ENCODE measurements at regions not wholly inside any gene's neighbourhood (a gene's known extent, or its start where the extent isn't known, plus 50 kb on each side); places are given as distances from the start of the nearest gene placed in this dataset.

GRCh38 chr4:152258391-152258790 lies 277.5 kb downstream of the FBXW7 start:
- no peak for TF ChIP-seq ZNF70 (CRISPR knock-in tag; IDR thresholded peaks at IDR 0.05)
- TF ChIP-seq OSR1 (CRISPR knock-in tag; IDR thresholded peaks at IDR 0.05): no peak
- TF ChIP-seq GLIS3 (CRISPR knock-in tag; IDR thresholded peaks at IDR 0.05): no peak
- no peak for TF ChIP-seq ZNF8 (CRISPR knock-in tag; IDR thresholded peaks at IDR 0.05)
- TF ChIP-seq ESRRG (CRISPR knock-in tag; IDR thresholded peaks at IDR 0.05): no peak
- no peak for TF ChIP-seq PPARA (CRISPR knock-in tag; IDR thresholded peaks at IDR 0.05; ENCODE audit: borderline replicate concordance)
- TF ChIP-seq, protein P1, sequence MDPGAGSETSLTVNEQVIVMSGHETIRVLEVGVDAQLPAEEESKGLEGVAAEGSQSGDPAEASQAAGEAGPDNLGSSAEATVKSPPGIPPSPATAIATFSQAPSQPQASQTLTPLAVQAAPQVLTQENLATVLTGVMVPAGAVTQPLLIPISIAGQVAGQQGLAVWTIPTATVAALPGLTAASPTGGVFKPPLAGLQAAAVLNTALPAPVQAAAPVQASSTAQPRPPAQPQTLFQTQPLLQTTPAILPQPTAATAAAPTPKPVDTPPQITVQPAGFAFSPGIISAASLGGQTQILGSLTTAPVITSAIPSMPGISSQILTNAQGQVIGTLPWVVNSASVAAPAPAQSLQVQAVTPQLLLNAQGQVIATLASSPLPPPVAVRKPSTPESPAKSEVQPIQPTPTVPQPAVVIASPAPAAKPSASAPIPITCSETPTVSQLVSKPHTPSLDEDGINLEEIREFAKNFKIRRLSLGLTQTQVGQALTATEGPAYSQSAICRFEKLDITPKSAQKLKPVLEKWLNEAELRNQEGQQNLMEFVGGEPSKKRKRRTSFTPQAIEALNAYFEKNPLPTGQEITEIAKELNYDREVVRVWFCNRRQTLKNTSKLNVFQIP (CRISPR knock-in tag; IDR thresholded peaks at IDR 0.05; ENCODE audit: borderline replicate concordance, low read depth): no peak
- no peak for TF ChIP-seq RARB (CRISPR knock-in tag; IDR thresholded peaks at IDR 0.05)
- TF ChIP-seq PATZ1 (CRISPR knock-in tag; IDR thresholded peaks at IDR 0.05; ENCODE audit: borderline replicate concordance): no peak
- TF ChIP-seq TOX (CRISPR knock-in tag; IDR thresholded peaks at IDR 0.05; ENCODE audit: borderline replicate concordance): no peak
